HepG2 (cell line): ENCODE measurements at regions not wholly inside any gene's neighbourhood (a gene's known extent, or its start where the extent isn't known, plus 50 kb on each side); places are given as distances from the start of the nearest gene placed in this dataset.
"Not testable (repeated sequence)": the region's sequence is repeated elsewhere in the genome, so short reads cannot be mapped to it uniquely, and the experiment has no call there.

Experiments
- ATAC-seq: fragments of 200-7000 bp; cut with Tn5 transposase; 3 replicates; pipeline ENCODE4 v1.9.1; 2020; ENCODE audit warnings: mild to moderate bottlenecking, moderate library complexity
- BruUV-seq: library from RNA; stranded (reverse); fragments of 400-500 nt; replicated peaks from 2 replicates; lab custom pipeline; 2021; lab: Mats Ljungman, UMichigan
- CTCF ChIA-PET: fragments of 300-600 bp; formaldehyde crosslinking; extraction: SDS; loops from one replicate; lab custom pipeline; 2021; ENCODE audit warnings: low total read pairs, inconsistent platforms, low intra/inter-chr PET ratio; lab: Yijun Ruan, JAX
- POLR2A ChIA-PET: fragments of 350-600 bp; sonication (Branson Sonifier 250); formaldehyde crosslinking; loops from one replicate; lab custom pipeline; 2020; ENCODE audit warnings: antibody characterized with exemption, inconsistent platforms; lab: Yijun Ruan, JAX
- DNase-seq: peaks from one replicate; pipeline ENCODE4 v3.0.0-alpha.2; 2015; ENCODE audit warnings: low spot score
- FAIRE-seq: peaks from 3 replicates; lab custom pipeline; 2011; peaks lifted over from hg19 to GRCh38; lab: Jason Lieb, UNC
- H2AFZ ChIP-seq: one replicate; pipeline ENCODE4 v1.6.1; 2011; ENCODE audit warnings: low read length, inconsistent platforms
- H3K27ac ChIP-seq: fragments of 300-600 bp; 3 replicates; pipeline ENCODE4 v1.8.0; 2011; ENCODE audit warnings: mixed run types, mild to moderate bottlenecking, mixed read lengths, low read length, inconsistent platforms; ENCODE audit not compliant: insufficient read depth; ENCODE audit errors: extremely low read length
- H3K27me3 ChIP-seq, 2 experiments: fragments of 200-600 bp in 1 of 2; 2 replicates in 1 of 2; 3 replicates in 1 of 2; pipeline versions ENCODE4 v1.6.0 to v1.8.0; 2011; ENCODE audit warnings: low read length in 2 of 2, mild to moderate bottlenecking in 2 of 2, moderate library complexity in 2 of 2, inconsistent platforms in 1 of 2; ENCODE audit not compliant: insufficient read depth in 2 of 2, control insufficient read depth in 1 of 2
- H3K36me3 ChIP-seq, 2 experiments: fragments of 200-600 bp in 1 of 2; replicated peaks in 1 of 2; 2 replicates in 1 of 2; 3 replicates in 1 of 2; pipeline versions ENCODE4 v1.5.1 to v1.8.0; 2011; ENCODE audit warnings: low read length in 2 of 2, inconsistent platforms in 1 of 2; ENCODE audit not compliant: insufficient read depth in 2 of 2, control insufficient read depth in 1 of 2
- H3K4me1 ChIP-seq: 2 replicates; pipeline ENCODE4 v1.5.1; 2012; ENCODE audit warnings: low read length, inconsistent platforms; ENCODE audit not compliant: insufficient read depth
- H3K4me2 ChIP-seq: 2 replicates; pipeline ENCODE4 v1.6.0; 2011; ENCODE audit warnings: low read depth, low read length, inconsistent platforms
- H3K4me3 ChIP-seq, 3 experiments: fragments of 200-600 bp in 1 of 3; sonication (generic), shearing (Covaris generic) in 1 of 3; replicated peaks in 1 of 3; 2 replicates each; pipeline ENCODE4 v1.5.1; 2011 to 2016; ENCODE audit warnings: low read length in 3 of 3, inconsistent platforms in 2 of 3, low read depth in 2 of 3, mild to moderate bottlenecking in 2 of 3, control low read depth in 1 of 3, mixed read lengths in 1 of 3; ENCODE audit not compliant: insufficient read depth in 1 of 3
- H3K79me2 ChIP-seq: one replicate; pipeline ENCODE4 v1.6.1; 2011; ENCODE audit warnings: low read length, inconsistent platforms; ENCODE audit not compliant: insufficient read depth
- H3K9ac ChIP-seq: 2 replicates; pipeline ENCODE4 v1.6.0; 2011; ENCODE audit warnings: mild to moderate bottlenecking, low read depth, low read length, inconsistent platforms; ENCODE audit not compliant: insufficient read depth
- H3K9me3 ChIP-seq: 2 replicates; pipeline ENCODE4 v1.5.1; 2012; ENCODE audit warnings: mild to moderate bottlenecking, low read length
- H4K20me1 ChIP-seq: 2 replicates; pipeline ENCODE4 v1.6.0; 2011; ENCODE audit warnings: inconsistent platforms, mild to moderate bottlenecking, low read length, moderate library complexity; ENCODE audit not compliant: insufficient read depth
- CREB1 ChIP-seq, 2 experiments: fragments of 450-650 bp in 1 of 2; IDR thresholded peaks; 2 replicates each; pipeline ENCODE4 v1.6.1; 2016 to 2017; ENCODE audit warnings: control low read depth in 1 of 2, mild to moderate bottlenecking in 1 of 2, missing compliant biosample characterization in 1 of 2, missing genetic modification characterization in 1 of 2
- JUND ChIP-seq: sonication (generic); formaldehyde crosslinking; IDR thresholded peaks from 2 replicates; pipeline ENCODE4 v1.8.0; 2022; ENCODE audit warnings: mild to moderate bottlenecking, missing genetic modification reagents
- NFE2L2 ChIP-seq: fragments of 150-350 bp; IDR thresholded peaks from 2 replicates; pipeline ENCODE4 v1.6.1; 2014; ENCODE audit warnings: low read length
- WGBS: methylation state at CpG from one replicate; pipeline ENCODE4 v1.1.6; 2017; ENCODE audit warnings: low lambda C conversion rate; 5-methylcytosine and 5-hydroxymethylcytosine counted together
- in situ Hi-C: cut with HindIII; loops from 2 replicates; pipeline ENCODE4 v1.10.0; 2017; ENCODE audit warnings: low pct_unique_long_range_greater_than_20kb; ENCODE audit not compliant: extremely low pct_ligation_motif_present
- intact Hi-C: fragments of 100-400 bp; cut with micrococcal nuclease; formaldehyde crosslinking; loops from one replicate; pipeline ENCODE4 v1.10.0; 2022; ENCODE audit not compliant: unreplicated experiment

DNA sequence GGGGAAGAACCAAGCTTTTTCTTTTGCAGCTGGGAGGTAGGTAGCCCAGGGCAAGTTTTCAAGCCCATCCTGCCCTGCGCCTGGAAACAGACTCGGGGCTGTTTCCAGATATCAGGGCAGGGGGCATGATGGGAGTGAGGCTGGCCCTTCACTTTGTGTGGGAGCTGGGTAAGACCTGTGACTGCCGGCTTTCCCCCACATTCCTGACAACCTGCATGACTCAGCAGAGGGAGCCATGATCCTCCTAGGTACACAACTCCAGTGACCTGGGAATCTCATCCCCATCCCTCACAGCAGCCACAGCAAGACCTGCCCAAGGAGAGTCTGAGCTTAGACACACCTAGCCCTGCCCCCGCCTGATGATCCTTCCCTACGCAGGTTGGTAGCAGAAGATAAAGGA lies 280.8 kb downstream of the SOX4 start:
- TF ChIP-seq NFE2L2 (peak; percentile 25; the same call in 1 of the 2 replicates), JUND (no peak)
- TF ChIP-seq, all 625 proteins: peak for 1
- FAIRE-seq (no peak), ATAC-seq (no peak; the same call in 2 of the 3 replicates), DNase-seq (no peak)
- Histone ChIP-seq H3K36me3 (no peaks in the 10 kb centered on the region), H2AFZ (no peak overlapping the region), H3K4me1 (no peaks in the 10 kb centered on the region), H3K4me3 (no peak overlapping the region), H3K27me3 (no peaks in the 10 kb centered on the region; a peak in 1 of 5 replicates), H4K20me1 (no peaks in the 10 kb centered on the region), H3K27ac (no peak overlapping the region), H3K9me3 (no peaks in the 10 kb centered on the region; the same call in 1 of the 2 replicates), H3K4me2 (no peak overlapping the region), H3K9ac (no peak overlapping the region), H3K79me2 (no peaks in the 10 kb centered on the region)
- no TSS peak for BruUV-seq
- CTCF ChIA-PET: no interaction called here
- WGBS: no CpG with 5 or more reads among the region's 5 CpGs
- POLR2A ChIA-PET: no interaction called here
- in situ Hi-C loops: no loop called here
- intact Hi-C loops: no loop called here

DNA sequence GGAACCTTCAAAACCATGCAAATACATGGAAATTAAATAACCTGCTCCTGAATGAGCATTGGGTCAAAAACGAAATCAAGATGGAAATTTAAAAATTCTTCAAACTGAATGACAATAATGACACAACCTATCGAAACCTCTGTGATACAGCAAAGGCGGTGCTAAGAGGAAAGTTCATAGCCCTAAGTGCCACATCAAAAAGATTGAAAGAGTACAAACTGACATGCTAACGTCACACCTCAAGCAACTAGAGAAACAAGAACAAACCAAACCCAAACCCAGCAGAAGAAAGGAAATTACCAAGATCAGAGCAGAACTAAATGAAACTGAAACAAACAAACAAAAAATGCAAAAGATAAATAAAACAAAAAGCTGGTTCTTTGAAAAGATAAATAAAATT lies 283.5 kb downstream of the SOX4 start:
- intact Hi-C loops: not testable (repeated sequence)
- whole genome bisulfite sequencing: 34% methylated on average over 4 of the region's 4 CpGs

DNA sequence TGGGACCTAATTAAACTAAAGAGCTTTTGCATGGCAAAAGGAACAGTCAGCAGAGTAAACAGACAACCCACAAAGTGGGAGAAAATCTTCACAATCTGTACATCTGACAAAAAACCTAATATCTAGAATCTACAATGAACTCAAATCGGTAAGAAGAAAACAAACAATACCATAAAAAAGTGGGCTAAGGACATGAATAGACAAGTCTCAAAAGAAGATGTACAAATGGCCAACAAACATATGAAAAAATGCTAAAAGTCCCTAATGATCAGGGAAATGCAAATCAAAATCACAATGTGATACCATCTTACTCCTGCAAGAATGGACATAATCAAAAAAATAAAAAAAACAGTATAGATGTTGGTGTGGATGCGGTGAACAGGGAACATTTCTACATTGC lies 286.7 kb downstream of the SOX4 start:
- H3K27me3 ChIP-seq, POLR2A ChIA-PET, BruUV-seq, CTCF ChIA-PET, ATAC-seq, DNase-seq, H4K20me1 ChIP-seq, H3K79me2 ChIP-seq, H3K36me3 ChIP-seq, H3K9ac ChIP-seq, FAIRE-seq, H2AFZ ChIP-seq, H3K4me2 ChIP-seq, intact Hi-C loops, in situ Hi-C loops, H3K4me3 ChIP-seq, H3K4me1 ChIP-seq, H3K27ac ChIP-seq, H3K9me3 ChIP-seq: not testable (repeated sequence)
- 55% methylated on average over 2 of the region's 2 CpGs for WGBS

More for the DNA sequence above, 283.5 kb downstream of the SOX4 start:
- H3K4me2 ChIP-seq; H3K4me1 ChIP-seq; H3K27ac ChIP-seq; in situ Hi-C loops; BruUV-seq; H3K9me3 ChIP-seq; FAIRE-seq; POLR2A ChIA-PET; H3K4me3 ChIP-seq; DNase-seq; H3K79me2 ChIP-seq; H3K9ac ChIP-seq; H4K20me1 ChIP-seq; H3K36me3 ChIP-seq; H3K27me3 ChIP-seq; H2AFZ ChIP-seq; CTCF ChIA-PET; ATAC-seq; TF ChIP-seq CREB1 (CRISPR knock-in tag; IDR thresholded peaks at IDR 0.05): not testable (repeated sequence)
- TF ChIP-seq CREB1 (IDR thresholded peaks at IDR 0.05): peak; percentile 1; the same call in 1 of the 2 replicates
